Fibroblast of lung (primary cell): ENCODE measurements at regions not wholly inside any gene's neighbourhood (a gene's known extent, or its start where the extent isn't known, plus 50 kb on each side); places are given as distances from the start of the nearest gene placed in this dataset.

ENCODE experiments used
- DNase-seq, 2 donors: peaks; one replicate each; pipeline versions ENCODE4 v3.0.0 to v3.0.0-alpha.2; 2010; ENCODE audit warnings: low read depth in 2 of 2
- H2AFZ ChIP-seq: 2 replicates; pipeline ENCODE4 v1.5.1; 2012; ENCODE audit warnings: low read length, control low read depth, inconsistent platforms
- H3K27ac ChIP-seq: 2 replicates; pipeline ENCODE4 v1.5.1; 2011; ENCODE audit warnings: low read length, control low read depth; ENCODE audit not compliant: insufficient read depth
- H3K27me3 ChIP-seq: 2 replicates; pipeline ENCODE4 v1.5.1; 2011; ENCODE audit warnings: mild to moderate bottlenecking, low read length; ENCODE audit not compliant: control insufficient read depth, insufficient read depth
- H3K36me3 ChIP-seq: 2 replicates; pipeline ENCODE4 v1.5.1; 2011; ENCODE audit warnings: low read length; ENCODE audit not compliant: control insufficient read depth, insufficient read depth
- H3K4me1 ChIP-seq: 2 replicates; pipeline ENCODE4 v1.5.1; 2011; ENCODE audit warnings: low read length; ENCODE audit not compliant: control insufficient read depth, insufficient read depth; ENCODE audit errors: extremely low read depth
- H3K4me2 ChIP-seq: 2 replicates; pipeline ENCODE4 v1.5.1; 2011; ENCODE audit warnings: low read length, control low read depth; ENCODE audit not compliant: insufficient read depth; ENCODE audit errors: extremely low read depth
- H3K4me3 ChIP-seq, 4 experiments: fragments of 200-600 bp in 1 of 4; sonication (generic) in 1 of 4; replicated peaks in 1 of 4; 2 replicates each; pipeline ENCODE4 v1.5.1; 2011 to 2016; ENCODE audit warnings: low read length in 4 of 4, low read depth in 3 of 4, mild to moderate bottlenecking in 3 of 4, control low read depth in 2 of 4, inconsistent platforms in 1 of 4, mixed read lengths in 1 of 4; ENCODE audit not compliant: insufficient read depth in 1 of 4; ENCODE audit errors: control extremely low read depth in 1 of 4
- H3K79me2 ChIP-seq: 2 replicates; pipeline ENCODE4 v1.5.1; 2012; ENCODE audit warnings: mild to moderate bottlenecking, low read length, inconsistent platforms; ENCODE audit not compliant: control insufficient read depth, insufficient read depth
- H3K9ac ChIP-seq: 2 replicates; pipeline ENCODE4 v1.5.1; 2011; ENCODE audit warnings: mild to moderate bottlenecking, low read length, control low read depth; ENCODE audit not compliant: insufficient read depth
- H3K9me3 ChIP-seq: 2 replicates; pipeline ENCODE4 v1.5.1; 2012; ENCODE audit warnings: low read depth, low read length; ENCODE audit not compliant: control insufficient read depth, insufficient read depth
- H4K20me1 ChIP-seq: 2 replicates; pipeline ENCODE4 v1.5.1; 2011; ENCODE audit warnings: low read length; ENCODE audit not compliant: control insufficient read depth, insufficient read depth; ENCODE audit errors: extremely low read depth
- CTCF ChIP-seq, 2 donors: IDR thresholded peaks in 1 of 2; conservative IDR thresholded peaks in 1 of 2; 1 replicate in 1 of 2; 2 replicates in 1 of 2; pipeline ENCODE4 v1.5.1; 2011 to 2012; ENCODE audit warnings: low read length in 2 of 2, control low read depth in 1 of 2, inconsistent platforms in 1 of 2, low read depth in 1 of 2, mild to moderate bottlenecking in 1 of 2
- EZH2 ChIP-seq: IDR thresholded peaks from 2 replicates; pipeline ENCODE4 v1.5.1; 2012; ENCODE audit warnings: low read length, control low read depth, mild to moderate bottlenecking; ENCODE audit errors: missing control alignments

- H3K4me2 ChIP-seq: no peak overlapping the region
- DNase-seq: no peak
- TF ChIP-seq EZH2: no peak
- TF ChIP-seq CTCF (conservative IDR thresholded peaks at IDR 0.05 in 1 of 2, IDR thresholded peaks at IDR 0.05 in 1 of 2; ENCODE audit: low read depth in 1 of 2, low read length in 2 of 2): no peak
- no peaks in the 10 kb centered on the region for H3K36me3 ChIP-seq
- no peak overlapping the region for H3K27ac ChIP-seq
- H3K4me1 ChIP-seq: no peaks in the 10 kb centered on the region
- H3K9me3 ChIP-seq: no peaks in the 10 kb centered on the region
- H3K27me3 ChIP-seq: no peaks in the 10 kb centered on the region
- no peak overlapping the region for H3K4me3 ChIP-seq
- H3K79me2 ChIP-seq: no peaks in the 10 kb centered on the region
- no peak overlapping the region for H3K9ac ChIP-seq
- no peaks in the 10 kb centered on the region for H4K20me1 ChIP-seq
- H2AFZ ChIP-seq: no peak overlapping the region
These were observed 218.6 kb upstream of the MOCS1 start for GRCh38 chr6:40152701-40153436.

DNA sequence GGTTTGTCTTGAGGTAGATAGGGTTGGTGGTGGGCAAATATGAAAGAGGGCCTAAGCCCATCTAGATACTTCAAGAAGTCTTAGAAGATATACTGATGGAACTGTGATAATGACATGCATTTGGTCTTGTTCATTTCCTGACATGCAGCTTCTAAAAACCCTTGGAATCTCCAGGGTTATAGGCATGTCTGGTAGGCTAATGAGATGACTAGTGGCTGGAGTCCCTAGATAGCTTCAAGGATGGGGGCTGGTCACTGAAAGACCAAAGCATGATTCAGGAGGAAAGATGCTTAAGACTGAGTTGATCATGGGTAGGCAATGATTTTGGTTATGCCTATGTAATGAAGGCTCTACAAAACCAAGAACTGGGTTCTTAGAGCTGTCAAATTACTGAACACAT is 217.9 kb upstream of the MOCS1 start:
- H3K9ac ChIP-seq: no peak overlapping the region
- H2AFZ ChIP-seq: no peak overlapping the region
- H3K27ac ChIP-seq: no peak overlapping the region
- H3K4me2 ChIP-seq: no peak overlapping the region
- no peak for DNase-seq
- no peaks in the 10 kb centered on the region for H3K27me3 ChIP-seq
- no peaks in the 10 kb centered on the region for H3K79me2 ChIP-seq
- no peak overlapping the region for H3K4me3 ChIP-seq
- H3K36me3 ChIP-seq: no peaks in the 10 kb centered on the region
- TF ChIP-seq EZH2 (no peak), CTCF (conservative IDR thresholded peaks at IDR 0.05 in 1 of 2, IDR thresholded peaks at IDR 0.05 in 1 of 2; ENCODE audit: low read depth in 1 of 2, low read length in 2 of 2) (no peak)
- H3K4me1 ChIP-seq: no peaks in the 10 kb centered on the region
- H3K9me3 ChIP-seq: no peaks in the 10 kb centered on the region
- H4K20me1 ChIP-seq: no peaks in the 10 kb centered on the region

DNA sequence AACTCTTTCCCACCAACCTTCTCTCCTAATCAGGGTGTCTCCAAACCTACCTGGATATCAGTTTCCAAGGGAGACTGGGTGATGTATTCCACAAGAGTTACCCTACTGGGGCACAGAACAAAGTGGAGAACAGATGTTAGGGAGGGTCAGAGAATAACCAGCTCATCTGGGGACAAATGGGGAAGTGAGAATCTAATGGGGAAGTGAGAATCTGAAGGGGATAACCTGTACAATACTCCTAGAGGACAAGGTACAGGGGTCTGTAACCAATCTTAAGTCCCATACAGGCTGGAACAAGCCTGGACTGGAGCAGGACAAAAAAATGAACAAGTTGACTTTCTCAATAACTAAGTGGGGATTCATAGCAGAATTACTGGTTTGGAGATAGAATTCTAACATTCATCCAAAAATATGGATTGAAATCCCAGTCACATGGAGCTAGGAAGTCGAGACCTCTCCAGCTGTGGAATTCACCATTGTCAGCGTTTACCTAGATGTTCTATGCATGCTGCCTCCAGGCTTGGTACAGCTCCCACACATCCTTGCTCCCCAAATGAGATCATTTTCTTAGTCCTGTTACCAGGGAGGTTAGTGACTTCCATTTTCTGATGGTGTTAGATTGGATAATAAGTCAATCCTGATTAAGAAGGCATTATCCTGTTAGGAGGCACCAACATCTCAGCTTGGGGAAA is 214.8 kb upstream of the MOCS1 start:
- Histone ChIP-seq H3K4me2 (no peak overlapping the region), H3K36me3 (no peaks in the 10 kb centered on the region), H2AFZ (no peak overlapping the region), H3K27ac (no peak overlapping the region), H3K9me3 (no peaks in the 10 kb centered on the region), H3K27me3 (no peaks in the 10 kb centered on the region), H3K9ac (no peak overlapping the region), H4K20me1 (no peaks in the 10 kb centered on the region), H3K4me1 (no peaks in the 10 kb centered on the region), H3K79me2 (no peaks in the 10 kb centered on the region), H3K4me3 (no peak overlapping the region)
- no peak for TF ChIP-seq CTCF (conservative IDR thresholded peaks at IDR 0.05 in 1 of 2, IDR thresholded peaks at IDR 0.05 in 1 of 2; ENCODE audit: low read depth in 1 of 2, low read length in 2 of 2)
- DNase-seq: no peak
